Epithelial cell of esophagus (primary cell): ENCODE measurements at regions not wholly inside any gene's neighbourhood (a gene's known extent, or its start where the extent isn't known, plus 50 kb on each side); places are given as distances from the start of the nearest gene placed in this dataset.

Experiments used
- DNase-seq: peaks from one replicate; pipeline ENCODE4 v3.0.0; 2010; ENCODE audit warnings: low read depth
- H3K4me3 ChIP-seq: 2 replicates; pipeline ENCODE4 v1.5.1; 2011; ENCODE audit warnings: mild to moderate bottlenecking, low read length, control low read depth
- TF ChIP-seq, protein P1 (sequence below): IDR thresholded peaks from 2 replicates; pipeline ENCODE4 v1.5.1; 2011; ENCODE audit warnings: low read depth, mild to moderate bottlenecking, low read length, control low read depth, inconsistent platforms; ENCODE audit not compliant: insufficient read depth; ENCODE audit errors: missing control alignments

DNA sequence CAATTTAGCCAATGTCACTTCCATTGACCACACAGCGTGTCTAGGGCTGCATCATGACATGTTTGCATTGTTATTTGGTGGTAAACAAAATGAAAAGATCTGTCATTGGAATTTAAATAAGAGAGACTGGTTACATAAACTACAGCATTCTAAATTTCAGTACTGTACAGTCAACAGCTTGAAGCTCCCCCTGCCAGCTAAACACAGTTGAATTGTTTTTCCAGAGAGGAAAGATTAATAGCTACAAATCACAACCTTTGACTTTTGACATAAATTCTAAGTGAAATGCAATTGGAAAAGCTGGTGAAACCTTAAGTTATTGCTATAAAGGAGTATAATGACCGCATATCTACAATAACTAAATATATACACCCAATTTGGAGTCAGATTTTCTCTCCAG, 1600.0 kb upstream of the ACVR2A start:
- TF ChIP-seq, protein P1, sequence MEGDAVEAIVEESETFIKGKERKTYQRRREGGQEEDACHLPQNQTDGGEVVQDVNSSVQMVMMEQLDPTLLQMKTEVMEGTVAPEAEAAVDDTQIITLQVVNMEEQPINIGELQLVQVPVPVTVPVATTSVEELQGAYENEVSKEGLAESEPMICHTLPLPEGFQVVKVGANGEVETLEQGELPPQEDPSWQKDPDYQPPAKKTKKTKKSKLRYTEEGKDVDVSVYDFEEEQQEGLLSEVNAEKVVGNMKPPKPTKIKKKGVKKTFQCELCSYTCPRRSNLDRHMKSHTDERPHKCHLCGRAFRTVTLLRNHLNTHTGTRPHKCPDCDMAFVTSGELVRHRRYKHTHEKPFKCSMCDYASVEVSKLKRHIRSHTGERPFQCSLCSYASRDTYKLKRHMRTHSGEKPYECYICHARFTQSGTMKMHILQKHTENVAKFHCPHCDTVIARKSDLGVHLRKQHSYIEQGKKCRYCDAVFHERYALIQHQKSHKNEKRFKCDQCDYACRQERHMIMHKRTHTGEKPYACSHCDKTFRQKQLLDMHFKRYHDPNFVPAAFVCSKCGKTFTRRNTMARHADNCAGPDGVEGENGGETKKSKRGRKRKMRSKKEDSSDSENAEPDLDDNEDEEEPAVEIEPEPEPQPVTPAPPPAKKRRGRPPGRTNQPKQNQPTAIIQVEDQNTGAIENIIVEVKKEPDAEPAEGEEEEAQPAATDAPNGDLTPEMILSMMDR = no peak
- no peak for DNase-seq
- H3K4me3 ChIP-seq = no peak overlapping the region

DNA sequence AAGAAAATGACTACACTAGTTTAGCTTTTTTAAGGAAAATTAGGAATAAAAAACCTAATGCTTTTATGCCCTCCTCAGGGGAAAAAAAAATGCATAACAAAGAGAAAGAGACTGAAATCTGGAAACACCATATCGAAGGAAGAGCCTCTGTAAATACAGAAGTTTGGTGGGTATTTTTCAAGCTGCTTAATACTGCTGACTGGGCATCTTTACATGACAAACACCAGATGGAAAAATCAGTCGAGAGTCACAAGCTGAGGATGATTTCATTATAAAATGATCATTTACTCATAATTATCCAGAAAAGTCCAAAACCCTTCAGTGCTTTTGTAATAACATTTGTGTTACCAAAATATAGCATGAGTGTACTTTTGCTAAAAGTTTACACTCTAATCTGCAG, 1600.7 kb upstream of the ACVR2A start:
- TF ChIP-seq, protein P1 = no peak
- DNase-seq = no peak
- no peak overlapping the region for H3K4me3 ChIP-seq

DNA sequence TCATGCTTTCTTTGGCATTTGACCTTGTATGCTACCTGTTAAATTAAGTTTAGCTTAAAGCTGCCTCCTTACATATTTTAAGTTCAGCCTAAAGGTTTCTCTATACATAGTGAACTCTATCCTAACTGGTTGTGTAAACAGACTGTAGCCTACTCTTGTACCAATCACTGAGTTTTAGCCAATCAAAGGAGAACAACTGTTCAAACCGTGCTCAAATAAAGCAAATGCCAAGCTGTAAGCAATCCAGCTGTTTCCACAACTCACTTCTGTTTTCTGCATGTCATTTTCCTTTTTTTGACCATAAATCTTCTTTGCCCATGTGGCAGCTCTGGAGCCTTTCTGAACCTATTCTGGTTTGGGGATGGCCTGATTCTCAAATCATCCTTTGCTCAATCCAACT, 1603.8 kb upstream of the ACVR2A start:
- no peak for DNase-seq
- TF ChIP-seq, protein P1 = no peak
- no peak overlapping the region for H3K4me3 ChIP-seq

DNA sequence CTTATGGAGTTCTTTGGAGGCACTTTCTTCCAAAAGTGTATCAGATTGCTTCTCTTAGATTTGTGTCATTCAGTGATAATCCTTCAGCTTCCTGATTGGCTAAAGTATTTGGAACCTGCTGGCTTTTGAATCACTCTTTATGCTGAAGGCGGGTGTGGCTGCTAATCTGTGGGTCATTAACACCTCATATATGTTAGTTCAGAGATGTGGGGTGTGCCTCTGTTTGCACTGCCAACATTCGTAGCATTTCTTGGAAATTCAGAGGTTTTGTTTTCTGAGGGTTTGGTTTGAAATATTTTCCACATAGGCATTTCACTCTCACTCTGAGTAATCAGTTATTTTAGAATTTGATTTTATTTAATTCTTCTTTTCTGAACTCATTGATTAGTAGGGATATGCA, 1604.4 kb upstream of the ACVR2A start:
- TF ChIP-seq, protein P1 = no peak
- peak; percentile 12 for DNase-seq
- H3K4me3 ChIP-seq = no peak overlapping the region

DNA sequence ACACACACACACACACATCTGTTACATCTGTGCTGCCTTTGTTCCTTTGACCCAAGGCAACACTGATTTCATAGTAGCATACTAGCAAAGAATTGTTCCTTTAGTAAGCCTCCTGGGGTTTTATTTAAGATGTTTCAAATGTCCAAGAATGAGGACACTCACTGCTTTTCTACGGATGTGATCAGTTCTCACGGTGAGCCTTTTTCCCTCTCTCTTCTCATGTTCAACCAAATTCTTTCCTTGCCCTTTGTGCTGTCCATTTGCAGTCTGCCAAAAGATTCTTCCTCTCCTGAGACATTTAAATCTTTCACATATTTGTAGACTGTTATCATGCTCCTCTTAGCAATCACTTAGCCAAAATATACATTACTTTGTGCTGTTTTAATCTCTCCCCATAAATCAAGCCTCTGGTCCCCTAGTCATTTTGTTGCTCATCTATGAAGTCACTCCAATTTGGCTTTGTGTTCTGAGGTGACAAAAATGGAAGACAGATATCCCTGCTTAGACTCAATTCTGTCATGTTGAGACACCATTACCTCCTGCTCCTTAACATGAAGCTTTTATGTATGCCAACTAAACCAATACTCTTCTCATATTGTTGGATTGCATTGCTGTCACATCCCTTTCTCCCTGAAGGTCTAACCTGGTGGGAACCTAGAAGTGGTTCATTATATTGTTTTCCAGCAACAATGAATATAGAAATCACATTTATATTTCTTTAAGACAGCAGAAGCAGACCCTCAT, 1605.3 kb upstream of the ACVR2A start:
- DNase-seq = no peak
- TF ChIP-seq, protein P1 = no peak

DNA sequence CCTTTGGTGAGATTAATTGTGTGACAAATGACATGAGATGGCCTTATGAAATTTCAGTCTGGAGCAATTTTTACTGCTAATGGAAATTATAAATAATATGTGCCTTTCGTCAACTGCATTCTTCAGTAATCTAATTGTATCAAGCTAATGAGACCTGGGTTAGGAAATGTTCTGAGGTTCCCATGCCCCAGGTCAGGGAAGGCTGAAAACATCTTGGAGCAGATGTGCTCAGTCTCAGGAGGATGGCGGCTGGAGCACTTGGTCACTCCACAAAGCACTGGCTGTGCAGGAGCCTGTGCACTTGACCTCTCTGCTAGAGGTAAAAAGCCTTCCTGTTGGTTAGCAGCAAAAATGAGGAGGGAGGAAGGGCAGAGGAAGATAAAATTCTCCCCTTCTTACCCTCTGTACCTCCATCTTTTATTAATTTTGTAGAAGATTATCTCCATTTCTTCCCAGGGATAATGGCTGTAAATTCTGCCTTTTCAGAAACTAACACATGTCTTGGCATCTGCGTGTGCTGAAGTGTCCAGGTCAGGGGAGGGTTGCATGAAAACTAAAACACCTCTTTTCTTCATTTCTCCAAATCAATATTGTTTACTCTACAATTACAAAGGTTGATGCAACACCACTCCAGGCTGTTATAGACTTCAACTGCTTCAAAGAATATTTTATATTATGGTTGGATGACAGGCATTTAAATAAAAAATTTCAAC, 1606.4 kb upstream of the ACVR2A start:
- DNase-seq = no peak
- H3K4me3 ChIP-seq = no peak overlapping the region
- TF ChIP-seq, protein P1 = no peak

More for the DNA sequence above, 1605.3 kb upstream of the ACVR2A start:
- no peak overlapping the region for H3K4me3 ChIP-seq
